ENCODE measurements at regions not wholly inside any gene's neighbourhood (a gene's known extent, or its start where the extent isn't known, plus 50 kb on each side); places are given as distances from the start of the nearest gene placed in this dataset.

DNA sequence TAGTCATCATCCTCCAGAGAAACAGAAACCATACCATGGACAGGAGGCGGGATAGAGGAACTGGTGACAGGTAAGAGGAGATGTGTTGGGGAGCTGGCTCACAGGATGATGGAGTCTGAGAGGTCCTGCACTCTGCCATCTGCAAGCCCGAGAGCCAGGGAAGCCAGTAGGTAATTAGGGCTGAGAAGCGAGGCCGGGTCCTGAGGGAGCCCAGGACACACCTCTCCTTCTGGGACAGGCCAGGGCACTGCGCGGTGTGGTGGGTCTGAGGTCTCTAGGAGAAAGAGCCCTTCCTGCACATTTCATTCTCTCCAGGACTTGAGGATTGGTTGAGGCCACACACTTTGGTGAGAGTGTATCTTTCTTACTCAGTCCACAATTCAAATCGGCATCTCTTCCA, 415.5 kb downstream of the GLRX3 start:
- ChIA-PET POLR2A (no interaction called here), CTCF (no interaction called here)
- no peak for DNase-seq (ENCODE audit: low read depth)
- TF ChIP-seq, protein P1, sequence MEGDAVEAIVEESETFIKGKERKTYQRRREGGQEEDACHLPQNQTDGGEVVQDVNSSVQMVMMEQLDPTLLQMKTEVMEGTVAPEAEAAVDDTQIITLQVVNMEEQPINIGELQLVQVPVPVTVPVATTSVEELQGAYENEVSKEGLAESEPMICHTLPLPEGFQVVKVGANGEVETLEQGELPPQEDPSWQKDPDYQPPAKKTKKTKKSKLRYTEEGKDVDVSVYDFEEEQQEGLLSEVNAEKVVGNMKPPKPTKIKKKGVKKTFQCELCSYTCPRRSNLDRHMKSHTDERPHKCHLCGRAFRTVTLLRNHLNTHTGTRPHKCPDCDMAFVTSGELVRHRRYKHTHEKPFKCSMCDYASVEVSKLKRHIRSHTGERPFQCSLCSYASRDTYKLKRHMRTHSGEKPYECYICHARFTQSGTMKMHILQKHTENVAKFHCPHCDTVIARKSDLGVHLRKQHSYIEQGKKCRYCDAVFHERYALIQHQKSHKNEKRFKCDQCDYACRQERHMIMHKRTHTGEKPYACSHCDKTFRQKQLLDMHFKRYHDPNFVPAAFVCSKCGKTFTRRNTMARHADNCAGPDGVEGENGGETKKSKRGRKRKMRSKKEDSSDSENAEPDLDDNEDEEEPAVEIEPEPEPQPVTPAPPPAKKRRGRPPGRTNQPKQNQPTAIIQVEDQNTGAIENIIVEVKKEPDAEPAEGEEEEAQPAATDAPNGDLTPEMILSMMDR (IDR thresholded peaks at IDR 0.05; ENCODE audit: insufficient read depth, low read depth, low read length), result no peak
- Histone ChIP-seq H3K36me3 (ENCODE audit: control insufficient read depth, insufficient read depth, low read length) (no peaks in the 10 kb centered on the region), H3K4me3 (ENCODE audit: low read depth, low read length) (no peak overlapping the region), H3K27me3 (ENCODE audit: control insufficient read depth, insufficient read depth, low read length) (no peaks in the 10 kb centered on the region)

GRCh38 chr10:130553826-130554225, 417.6 kb downstream of the GLRX3 start:
- no peaks in the 10 kb centered on the region for H3K36me3 ChIP-seq (ENCODE audit: control insufficient read depth, insufficient read depth, low read length)
- TF ChIP-seq, protein P1 (IDR thresholded peaks at IDR 0.05; ENCODE audit: insufficient read depth, low read depth, low read length), result no peak
- no peak overlapping the region for H3K4me3 ChIP-seq (ENCODE audit: low read depth, low read length)
- no peak for DNase-seq (ENCODE audit: low read depth)
- CTCF ChIA-PET, result interaction anchor here (0.6 kb wide), 1 partner anchor 11 kb away, joined by 3 read pairs; no protein-coding TSS in a partner anchor
- POLR2A ChIA-PET, result no interaction called here
- no peaks in the 10 kb centered on the region for H3K27me3 ChIP-seq (ENCODE audit: control insufficient read depth, insufficient read depth, low read length)

DNA sequence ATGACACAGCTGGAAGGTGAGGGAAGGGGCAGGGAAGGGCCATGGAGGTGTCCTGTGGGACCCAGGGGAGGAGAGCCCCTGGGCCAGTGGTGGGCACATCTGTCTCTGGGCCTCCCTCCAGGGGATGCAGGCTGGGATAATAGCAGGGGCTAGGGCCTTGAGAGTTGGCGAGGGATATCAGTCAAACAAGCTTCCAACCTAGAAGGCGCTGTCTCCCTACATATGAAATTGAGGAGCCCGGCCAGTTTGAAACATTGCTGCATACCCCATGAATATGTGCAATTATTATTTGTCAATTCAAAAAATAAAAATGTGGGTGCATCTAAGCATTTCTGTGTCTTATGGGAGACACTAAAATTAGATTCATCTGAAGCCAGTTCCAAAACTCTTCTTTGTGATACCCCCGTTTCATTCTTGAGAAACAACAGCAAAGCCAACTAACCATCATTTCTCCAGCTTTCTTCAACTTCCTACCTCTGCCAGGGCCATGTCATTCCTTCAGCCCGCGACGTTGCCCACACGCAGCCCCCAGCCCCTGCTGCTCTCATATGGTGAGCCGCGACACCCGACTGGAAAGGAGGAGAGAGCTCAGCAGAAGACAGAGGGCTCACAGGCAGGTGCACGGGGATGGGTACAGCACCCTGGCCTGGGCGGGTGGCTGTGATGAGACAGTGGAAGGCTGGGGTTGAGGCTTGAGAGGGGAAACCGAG, 418.7 kb downstream of the GLRX3 start:
- POLR2A ChIA-PET, result no interaction called here
- CTCF ChIA-PET, result no interaction called here
- TF ChIP-seq, protein P1 (IDR thresholded peaks at IDR 0.05; ENCODE audit: insufficient read depth, low read depth, low read length), result no peak

GRCh38 chr10:130555411-130555750, 419.2 kb downstream of the GLRX3 start:
- H3K27me3 ChIP-seq (ENCODE audit: control insufficient read depth, insufficient read depth, low read length), result no peaks in the 10 kb centered on the region
- DNase-seq (ENCODE audit: low read depth), result no peak
- H3K36me3 ChIP-seq (ENCODE audit: control insufficient read depth, insufficient read depth, low read length), result no peaks in the 10 kb centered on the region
- no peak overlapping the region for H3K4me3 ChIP-seq (ENCODE audit: low read depth, low read length)
- CTCF ChIA-PET, result no interaction called here
- TF ChIP-seq, protein P1 (IDR thresholded peaks at IDR 0.05; ENCODE audit: insufficient read depth, low read depth, low read length), result no peak
- POLR2A ChIA-PET, result no interaction called here

More for the DNA sequence above, 418.7 kb downstream of the GLRX3 start:
- H3K36me3 ChIP-seq (ENCODE audit: control insufficient read depth, insufficient read depth, low read length), result no peaks in the 10 kb centered on the region
- H3K4me3 ChIP-seq (ENCODE audit: low read depth, low read length), result no peak overlapping the region
- no peak for DNase-seq (ENCODE audit: low read depth)
- H3K27me3 ChIP-seq (ENCODE audit: control insufficient read depth, insufficient read depth, low read length), result no peaks in the 10 kb centered on the region

DNA sequence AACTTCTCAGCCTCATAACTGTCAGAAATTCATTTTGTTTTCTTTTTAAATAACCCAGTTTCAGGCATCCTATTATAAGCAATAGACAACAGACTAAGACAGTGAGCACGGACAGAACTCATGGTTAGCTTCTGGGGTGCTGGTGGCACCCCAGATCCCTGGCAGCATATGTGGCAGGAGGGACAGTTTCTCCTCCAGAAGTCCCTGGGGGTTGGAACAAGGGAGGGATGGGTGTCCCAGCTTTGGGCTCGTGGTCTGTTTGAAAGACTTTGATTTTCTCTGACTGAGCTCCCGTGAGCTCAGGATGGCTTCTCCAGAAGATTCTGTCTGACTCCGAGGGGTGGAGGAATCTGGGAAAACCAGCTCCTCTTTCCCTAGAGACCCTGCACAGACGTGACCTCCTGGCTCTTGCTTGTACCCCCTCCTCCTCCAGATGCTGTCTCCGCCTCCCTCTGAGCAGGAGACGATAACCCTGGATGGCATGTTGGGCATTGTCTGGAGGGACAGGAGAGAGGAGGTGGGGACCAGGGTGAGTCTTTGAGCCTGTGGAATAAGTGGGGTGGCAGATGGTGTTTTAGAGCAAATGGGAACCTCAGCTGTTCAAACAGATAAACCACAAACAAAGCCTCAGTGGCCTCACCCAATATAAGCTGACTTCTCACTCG, 421.1 kb downstream of the GLRX3 start:
- no peak for DNase-seq (ENCODE audit: low read depth)
- CTCF ChIA-PET, result no interaction called here
- no peak overlapping the region for H3K4me3 ChIP-seq (ENCODE audit: low read depth, low read length)
- no peaks in the 10 kb centered on the region for H3K36me3 ChIP-seq (ENCODE audit: control insufficient read depth, insufficient read depth, low read length)
- no peaks in the 10 kb centered on the region for H3K27me3 ChIP-seq (ENCODE audit: control insufficient read depth, insufficient read depth, low read length)
- TF ChIP-seq, protein P1 (IDR thresholded peaks at IDR 0.05; ENCODE audit: insufficient read depth, low read depth, low read length), result no peak
- POLR2A ChIA-PET, result no interaction called here

All from BJ (cell line).